Stimulated activated CD4-positive, alpha-beta T cell treated with anti-CD3 and anti-CD28 coated beads, Interleukin-4, amount 100 ng/mL, for 24 hours (primary cell): ENCODE measurements at regions not wholly inside any gene's neighbourhood (a gene's known extent, or its start where the extent isn't known, plus 50 kb on each side); places are given as distances from the start of the nearest gene placed in this dataset.
"Not testable (repeated sequence)": the region's sequence is repeated elsewhere in the genome, so short reads cannot be mapped to it uniquely, and the experiment has no call there.

Source experiments
- DNase-seq: peaks from one replicate; pipeline ENCODE4 v3.0.0-alpha.2; 2020

DNA sequence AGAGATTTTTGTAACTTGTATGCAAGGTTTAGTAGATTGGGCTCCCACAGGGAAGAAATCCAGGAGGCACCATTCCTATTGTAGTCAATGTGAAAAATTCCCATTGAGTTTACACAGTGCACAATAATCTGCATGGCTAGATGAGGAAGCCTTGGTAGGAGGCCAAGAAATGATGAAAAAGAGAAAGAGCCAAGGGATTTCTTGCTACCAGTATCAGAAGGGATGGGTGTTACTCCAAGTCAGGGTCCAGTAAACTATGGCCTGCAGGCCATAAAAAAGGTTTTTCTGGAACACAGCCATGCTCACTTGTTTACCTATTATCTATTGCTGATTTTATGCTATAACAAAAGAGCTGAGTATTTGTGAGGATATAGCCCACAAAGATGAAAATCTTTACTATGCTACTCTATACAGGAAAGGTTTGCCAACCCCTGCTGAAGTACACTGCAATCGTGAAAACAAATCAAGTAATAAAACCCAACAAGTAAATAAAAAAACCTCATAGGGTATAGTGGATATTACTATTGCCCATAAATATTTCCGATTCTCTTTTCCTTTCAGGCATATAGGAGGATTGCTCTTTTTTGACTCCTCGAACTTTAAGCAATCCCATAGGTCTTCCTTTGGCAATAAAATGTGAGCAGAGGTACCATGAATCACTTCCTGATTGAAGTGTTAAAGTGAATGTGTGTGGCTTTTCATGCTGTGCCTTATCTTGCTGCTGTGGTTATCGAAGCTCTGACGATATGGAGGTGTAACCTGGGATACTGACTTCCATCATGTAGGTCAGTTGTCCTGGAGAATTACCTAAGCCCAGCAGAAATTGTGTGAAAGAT lies 256.3 kb upstream of the MAGI2 start:
- no peak for DNase-seq

DNA sequence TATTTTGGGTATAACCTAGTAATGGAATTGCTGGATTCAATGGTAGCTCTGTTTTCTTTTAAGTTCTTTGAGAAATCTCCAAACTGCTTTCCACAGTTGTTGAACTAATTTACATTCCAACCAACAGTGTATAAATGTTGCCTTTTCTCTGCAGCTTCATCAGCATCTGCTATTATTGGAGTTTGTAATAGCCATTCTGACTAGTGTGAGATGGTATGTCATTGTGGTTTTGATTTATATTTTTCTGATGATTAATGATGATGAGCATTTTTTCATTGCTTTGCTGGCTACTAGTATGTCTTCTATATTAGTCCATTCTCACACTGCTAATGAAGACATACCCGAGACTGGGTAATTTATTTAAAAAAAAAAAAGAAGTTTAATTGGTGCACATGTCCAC lies 248.6 kb upstream of the MAGI2 start:
- no peak for DNase-seq

DNA sequence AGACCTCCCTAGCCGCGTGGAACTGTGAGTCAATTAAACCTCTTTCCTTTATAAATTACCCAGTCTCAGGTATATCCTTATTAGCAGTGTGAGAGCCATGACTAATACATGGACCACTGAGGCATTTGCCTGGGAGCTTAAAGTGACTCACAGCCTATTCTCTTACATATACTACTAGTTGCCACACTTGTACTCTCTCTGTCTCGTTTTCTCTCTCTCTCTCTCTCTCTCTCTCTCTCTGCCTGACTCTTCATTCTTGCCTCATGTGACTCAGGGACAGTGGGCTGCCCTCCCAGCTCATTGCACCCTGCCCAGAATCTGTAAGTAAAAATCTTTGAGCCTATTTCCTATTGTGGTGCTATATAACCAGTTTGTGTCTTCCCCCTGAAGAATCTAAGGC lies 238.5 kb upstream of the MAGI2 start:
- DNase-seq = no peak

DNA sequence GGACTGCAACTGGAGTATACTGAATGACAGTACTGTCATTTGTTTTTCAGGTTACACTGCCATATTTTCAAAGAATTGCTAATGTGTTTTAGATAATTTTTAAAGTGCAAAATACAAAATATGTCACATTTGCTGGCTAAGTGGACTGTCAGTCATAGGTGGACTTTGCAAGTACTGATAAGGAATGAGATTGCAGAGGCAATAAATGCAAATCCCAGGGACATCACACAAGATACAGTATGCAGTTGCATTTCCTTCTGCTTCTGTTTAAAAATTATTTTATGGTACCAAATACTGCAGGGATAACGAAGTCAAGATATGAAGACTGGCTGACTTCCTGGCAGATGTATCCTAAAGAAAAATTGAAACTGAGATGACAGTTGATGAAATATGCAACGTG lies 237.6 kb upstream of the MAGI2 start:
- DNase-seq = no peak

DNA sequence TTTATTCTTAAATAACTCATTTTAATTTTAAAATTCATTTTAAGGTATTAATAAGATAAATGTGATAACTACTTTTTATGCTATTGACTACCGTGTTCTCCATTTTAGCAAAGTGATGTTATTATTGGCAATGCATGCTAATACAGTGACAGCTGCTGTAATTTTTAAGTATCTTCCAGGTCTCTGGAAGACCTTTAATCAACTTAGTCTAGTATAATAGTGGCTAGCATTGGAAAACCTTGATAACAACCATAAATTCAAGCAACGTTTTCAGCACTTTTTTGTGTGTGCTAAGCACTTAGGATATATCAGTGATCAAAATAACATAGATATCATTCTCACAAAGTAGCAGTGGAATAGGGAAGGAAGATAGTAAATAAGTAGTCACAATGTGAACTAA lies 230.9 kb upstream of the MAGI2 start:
- DNase-seq = no peak

DNA sequence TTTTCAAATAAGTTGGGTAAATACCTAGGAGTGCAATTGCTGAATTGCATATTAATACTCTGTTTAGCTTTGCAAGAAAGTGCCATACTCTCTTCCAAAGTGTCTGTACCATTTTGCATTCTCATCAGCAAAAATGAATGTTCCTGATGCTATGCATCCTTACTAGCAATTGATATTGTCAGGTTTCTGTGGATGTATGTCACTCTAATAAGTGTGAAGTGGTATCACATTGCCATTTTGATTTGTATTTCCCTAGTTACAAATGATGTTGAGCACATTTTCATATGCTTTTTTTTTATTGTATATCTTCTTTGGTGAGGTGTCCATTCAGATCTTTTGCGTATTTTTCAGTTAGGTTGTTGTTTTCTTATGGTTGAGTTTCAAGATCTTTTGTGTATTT lies 230.4 kb upstream of the MAGI2 start:
- no peak for DNase-seq

DNA sequence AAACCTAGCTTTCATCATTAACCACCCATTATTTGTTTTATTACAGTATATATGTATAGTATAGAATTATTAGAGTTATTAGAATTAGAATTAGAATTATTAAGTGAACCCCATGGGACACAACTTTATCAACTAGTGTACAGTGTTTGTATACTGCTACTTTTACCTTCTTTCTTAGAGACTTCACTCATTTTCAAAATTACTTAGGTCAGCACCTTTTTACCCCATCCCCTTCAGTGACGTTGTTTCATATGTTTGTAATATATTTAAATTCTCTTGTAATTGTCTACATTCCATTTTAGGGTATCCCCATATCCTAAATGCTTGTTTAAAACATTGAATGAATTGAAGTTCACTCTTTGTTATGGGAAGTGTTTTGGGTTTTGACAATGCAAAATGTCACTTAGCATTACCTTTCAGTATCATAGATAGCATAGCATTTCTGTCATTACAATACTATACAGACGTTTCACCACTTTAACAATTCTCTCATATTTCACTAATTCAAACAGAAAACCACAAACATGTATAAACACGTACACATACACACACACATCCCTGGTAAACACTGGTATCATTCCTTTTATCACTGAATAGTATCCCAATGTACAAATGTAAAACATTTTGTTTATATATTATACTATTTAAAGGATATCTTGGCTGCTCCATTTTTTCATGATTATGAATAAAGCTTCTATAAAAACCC lies 229.9 kb upstream of the MAGI2 start:
- DNase-seq = no peak

DNA sequence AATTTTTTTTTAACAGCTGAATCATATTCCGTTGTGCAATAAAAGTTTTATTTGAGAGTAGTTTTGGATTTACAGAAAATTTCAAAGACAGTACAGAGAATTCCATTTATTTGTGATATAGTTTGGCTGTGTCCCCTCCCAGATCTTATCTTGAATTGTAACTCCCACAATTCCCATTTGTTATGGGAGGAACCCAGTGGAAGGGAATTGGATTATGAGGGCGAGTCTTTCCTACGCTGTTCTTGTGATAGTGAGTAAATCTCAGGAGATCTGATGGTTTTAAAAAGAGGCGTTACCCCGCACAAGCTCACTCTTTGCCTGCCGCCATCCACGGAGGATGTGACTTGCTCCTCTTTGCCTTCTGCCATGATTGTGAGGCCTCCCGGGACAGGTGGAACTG lies 228.0 kb upstream of the MAGI2 start:
- DNase-seq = no peak

DNA sequence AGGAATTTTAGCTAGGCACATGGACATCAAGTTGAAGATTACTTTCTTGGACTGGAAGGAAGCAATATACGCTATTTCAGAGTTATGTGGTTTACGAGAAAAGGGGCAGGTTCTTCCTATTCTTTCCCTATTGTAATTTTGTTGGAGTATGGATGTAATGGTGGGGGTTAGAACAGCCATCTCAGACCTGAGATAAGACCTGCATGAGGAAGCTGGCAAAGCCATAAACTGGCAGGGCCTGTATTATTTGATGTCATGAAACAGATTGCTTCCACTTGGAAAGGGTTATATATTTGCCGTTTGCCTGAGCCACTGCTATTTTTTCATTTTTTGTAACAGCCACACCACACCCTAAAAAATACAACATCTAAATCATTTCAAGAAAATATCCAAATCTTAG lies 220.5 kb upstream of the MAGI2 start:
- no peak for DNase-seq

DNA sequence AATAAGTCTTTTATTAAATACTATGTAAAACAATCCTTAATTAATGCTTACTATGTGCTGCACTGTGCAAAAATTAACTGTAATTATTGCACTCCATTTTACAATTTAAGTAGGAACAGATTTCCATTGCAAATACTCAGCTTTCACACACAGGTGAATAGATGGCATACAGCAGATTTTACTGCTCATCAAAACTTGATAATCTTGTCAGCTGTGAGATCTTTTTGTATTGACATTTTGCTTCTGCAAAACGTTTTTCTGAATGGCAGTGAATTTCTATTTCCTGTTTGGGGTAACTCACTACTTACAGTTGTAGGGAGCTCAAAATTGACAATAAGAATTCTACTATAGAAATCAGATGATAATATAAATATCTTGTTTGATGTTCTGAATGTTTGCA lies 220.0 kb upstream of the MAGI2 start:
- no peak for DNase-seq

DNA sequence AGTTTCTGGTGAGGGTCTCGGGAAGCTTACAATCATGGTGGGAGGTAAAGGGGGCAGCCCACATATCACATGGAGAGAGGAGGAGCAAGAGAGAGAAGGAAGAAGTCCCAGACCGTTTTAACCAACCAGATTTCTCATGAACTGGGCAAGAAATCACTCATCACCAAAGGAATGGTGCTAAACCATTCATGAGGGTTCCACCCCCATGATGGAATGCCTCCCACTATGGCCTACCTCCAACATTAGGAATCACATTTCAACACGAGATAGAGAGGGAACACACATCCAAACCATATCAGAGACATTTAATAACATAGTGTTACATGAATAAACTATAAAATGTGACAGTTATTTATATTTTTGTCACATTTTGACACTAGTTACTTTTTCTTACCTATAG lies 214.8 kb upstream of the MAGI2 start:
- no peak for DNase-seq

DNA sequence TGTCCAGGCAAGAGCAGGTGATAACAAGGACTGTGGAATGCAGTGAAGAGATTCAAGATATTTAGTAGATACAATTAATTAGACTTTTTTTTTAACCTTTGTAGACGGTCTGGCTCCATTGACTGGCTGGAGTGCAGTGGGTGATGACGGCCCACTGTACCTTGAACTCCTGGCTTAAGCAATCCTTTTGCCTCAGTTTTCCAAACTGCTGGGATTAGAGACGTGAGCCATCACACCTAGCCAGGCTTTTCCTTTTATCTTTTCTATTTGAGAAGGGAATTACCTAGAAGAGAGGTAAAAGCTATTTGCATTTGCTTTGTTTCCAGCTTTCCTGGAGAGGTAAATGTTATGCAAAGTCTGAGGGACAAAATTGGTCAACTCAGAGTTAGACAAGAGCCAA lies 213.0 kb upstream of the MAGI2 start:
- no peak for DNase-seq

DNA sequence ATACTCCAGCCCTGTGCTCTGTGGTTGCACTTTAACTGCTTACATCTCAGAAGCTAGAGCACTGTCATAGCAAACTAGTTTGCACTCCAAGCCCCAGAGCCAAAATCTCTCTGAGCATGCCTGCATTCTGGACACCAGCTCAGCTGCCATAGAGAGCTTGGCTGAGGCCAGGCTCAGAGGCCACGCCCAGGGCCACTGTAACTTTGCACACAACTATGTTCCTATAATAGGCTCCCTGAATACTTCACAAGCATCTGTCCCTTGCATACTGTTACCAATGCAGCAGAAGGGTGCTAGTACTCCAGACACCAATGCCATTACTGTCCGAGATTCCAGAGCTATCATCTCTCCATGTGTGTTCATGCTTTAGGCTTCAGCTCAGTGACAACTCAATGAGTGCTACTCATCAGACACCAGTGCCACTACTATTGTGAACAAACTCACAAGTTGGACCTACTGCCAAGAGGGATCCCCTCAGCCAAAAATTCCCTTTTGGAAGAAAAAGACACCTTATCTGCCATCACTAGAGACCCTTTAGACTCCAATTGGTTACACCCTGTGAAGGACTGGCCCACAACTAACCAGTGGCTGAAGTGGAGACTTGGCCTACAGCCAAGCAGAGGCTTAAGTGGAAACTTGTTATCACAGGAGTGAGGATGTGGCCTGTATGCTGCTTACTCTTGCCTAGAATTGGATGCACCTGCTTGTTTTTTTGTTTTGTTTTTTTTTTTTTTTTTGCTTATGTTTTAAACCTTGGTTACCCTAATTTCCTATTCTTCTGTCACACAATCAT lies 211.6 kb upstream of the MAGI2 start:
- DNase-seq = no peak

DNA sequence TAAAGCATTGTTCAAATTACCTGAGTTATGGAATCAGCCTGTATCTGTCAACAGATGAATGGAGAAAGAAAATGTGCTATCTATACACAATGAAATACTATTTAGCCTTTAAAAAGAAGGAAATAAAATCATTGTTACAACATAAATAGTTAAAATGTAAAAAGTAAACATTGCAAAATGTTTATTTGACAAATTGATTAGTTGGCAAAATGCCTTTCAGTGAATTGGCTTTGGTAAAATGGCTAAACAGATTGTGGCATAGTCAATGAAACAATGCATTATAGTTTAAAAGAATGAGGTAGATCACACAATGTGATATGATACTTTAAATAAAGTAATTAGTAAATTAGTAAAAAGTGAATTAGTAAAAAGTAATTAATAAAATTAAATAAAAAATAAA lies 204.8 kb upstream of the MAGI2 start:
- DNase-seq = no peak

DNA sequence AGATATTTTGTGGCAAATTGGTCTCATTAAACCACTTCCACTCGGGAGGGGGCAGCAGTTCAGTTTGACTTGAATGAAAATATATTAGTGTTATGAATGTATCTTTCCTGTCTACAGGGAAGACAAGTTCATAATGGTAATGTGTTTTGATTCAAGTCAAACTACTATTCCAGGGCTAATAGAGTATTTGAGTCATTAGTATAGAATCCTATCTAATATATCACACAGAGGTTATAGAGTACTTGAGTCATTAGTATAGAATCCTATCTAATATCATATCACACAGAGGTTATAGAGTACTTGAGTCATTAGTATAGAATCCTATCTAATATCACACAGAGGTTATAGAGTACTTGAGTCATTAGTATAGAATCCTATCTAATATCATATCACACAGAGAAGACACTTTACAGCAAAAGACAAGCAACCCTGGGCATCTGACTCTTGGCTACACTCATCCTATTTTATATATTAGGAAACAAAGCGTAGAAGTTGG lies 199.7 kb upstream of the MAGI2 start:
- DNase-seq = no peak

DNA sequence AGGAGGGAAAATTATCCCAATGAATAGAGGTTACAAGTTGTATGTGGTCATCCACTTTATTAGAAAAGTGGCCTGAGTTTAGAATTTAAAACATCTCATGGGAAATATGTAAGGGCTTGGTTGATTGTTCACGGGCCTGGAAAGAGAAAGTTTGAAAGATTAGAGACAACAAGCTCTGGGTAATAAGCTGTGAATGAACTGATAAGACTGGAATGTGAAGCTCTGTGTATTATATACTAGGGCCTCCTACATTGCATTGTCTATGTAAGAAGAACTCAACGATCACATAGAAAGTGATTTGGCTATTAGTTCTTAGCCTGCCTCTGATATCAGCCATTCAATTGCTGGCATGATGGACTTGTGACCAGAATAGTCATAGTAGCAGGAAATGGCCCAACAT lies 199.2 kb upstream of the MAGI2 start:
- DNase-seq = no peak

DNA sequence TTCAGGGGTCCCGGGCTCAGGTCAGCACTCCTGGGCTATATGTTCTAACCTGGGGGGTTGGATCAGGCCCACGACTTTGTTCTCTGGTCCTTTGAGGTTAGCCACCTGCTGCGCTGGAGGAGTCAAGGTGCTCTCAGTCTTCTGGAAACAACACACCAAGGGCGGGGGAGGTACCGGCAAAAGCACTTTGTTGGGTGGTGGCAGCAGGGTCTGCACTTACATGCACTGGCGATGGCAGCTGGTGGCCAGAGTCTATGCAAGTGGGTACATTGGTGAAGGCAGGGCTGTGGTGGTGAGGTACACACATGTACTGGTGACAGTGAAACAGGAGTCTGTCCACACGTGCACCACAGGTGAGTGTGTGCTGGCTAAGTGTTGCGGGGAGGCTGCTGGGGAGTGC lies 194.2 kb upstream of the MAGI2 start:
- no peak for DNase-seq

DNA sequence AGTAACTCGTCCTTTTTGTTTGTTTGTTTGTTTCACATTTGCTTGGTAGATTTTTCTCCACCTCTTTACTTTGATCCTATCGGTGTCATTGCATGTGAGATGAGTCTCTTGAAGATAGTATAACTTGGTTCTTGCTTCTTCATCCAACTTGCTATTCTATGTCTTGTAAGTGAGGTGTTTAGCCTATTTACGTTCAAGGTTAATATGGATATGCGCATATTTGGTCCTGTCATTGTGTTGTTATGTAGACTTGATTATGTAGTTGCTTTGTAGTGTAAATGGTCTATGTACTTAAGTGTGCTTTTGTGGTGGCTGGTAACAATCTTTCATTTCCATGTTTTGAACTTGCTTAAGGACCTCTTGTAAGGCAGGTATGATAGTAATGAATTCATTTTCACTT lies 192.8 kb upstream of the MAGI2 start:
- DNase-seq = no peak

DNA sequence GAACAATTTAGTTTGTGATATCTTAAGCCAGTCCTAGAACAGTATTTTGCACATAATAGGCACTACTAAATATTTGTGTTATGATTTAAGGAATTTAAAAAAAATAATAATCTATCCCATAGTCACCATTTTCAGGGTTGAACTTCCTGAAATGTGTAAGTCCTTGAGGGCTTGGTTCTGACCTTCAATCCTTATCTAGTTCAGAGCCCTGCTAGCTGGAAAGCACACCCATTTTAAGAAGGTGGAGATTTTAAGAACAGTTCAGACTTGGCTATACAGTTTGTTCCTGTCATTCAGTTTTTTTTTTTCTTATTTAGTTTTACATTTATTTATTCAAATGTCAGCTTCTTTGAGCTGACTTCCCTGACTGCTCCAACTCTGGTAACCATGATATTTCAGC lies 183.4 kb upstream of the MAGI2 start:
- no peak for DNase-seq

DNA sequence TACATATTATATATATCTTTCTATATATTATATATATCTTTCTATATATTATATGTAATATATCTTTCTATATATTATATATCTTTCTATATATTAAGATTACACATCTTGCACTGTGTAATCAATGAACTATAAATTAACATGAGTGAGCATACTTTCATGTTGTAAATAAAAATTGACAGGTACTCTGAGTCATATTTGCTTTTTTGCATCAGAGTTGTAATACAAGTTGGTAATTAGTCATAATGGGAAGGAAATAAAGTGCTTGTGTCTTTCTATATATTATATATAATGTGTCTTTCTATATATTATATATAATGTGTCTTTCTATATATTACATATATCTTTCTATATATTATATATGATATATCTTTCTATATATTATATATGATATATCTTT lies 172.5 kb upstream of the MAGI2 start:
- DNase-seq = not testable (repeated sequence)

DNA sequence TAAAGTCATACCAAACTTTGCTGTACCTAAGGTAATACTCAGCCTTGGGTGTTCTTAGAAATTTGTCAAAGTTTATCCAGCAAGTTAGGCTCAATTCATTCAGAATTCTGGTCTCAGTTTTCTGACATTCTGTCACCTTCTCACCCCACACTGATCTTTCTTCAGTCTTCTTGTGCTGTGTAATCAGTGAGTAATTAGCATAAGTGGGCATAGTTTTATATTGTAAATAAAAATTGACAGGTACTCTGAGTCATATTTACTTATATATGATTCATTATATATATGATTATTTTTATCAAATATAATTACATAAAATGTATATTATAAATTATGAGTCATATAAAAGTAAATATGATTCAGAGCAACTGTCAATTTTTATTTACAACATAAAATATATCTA lies 170.9 kb upstream of the MAGI2 start:
- no peak for DNase-seq

DNA sequence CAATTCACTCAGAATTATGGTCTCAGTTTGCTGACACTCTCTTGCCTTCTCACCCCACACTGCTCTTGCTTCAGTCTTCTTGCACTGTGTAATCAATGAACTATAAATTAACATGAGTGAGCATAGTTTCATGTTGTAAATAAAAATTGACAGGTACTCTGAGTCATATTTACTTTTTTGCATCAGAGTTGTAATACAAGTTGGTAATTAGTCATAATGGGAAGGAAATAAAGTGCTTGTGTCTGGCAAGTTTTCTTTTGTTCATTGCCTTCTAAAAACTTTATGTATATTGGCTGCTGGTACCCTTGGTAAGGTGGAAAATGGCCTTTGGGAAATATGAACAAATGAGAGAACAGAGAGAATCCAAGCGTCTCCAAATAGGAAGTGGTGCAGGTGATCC lies 169.3 kb upstream of the MAGI2 start:
- DNase-seq = no peak

DNA sequence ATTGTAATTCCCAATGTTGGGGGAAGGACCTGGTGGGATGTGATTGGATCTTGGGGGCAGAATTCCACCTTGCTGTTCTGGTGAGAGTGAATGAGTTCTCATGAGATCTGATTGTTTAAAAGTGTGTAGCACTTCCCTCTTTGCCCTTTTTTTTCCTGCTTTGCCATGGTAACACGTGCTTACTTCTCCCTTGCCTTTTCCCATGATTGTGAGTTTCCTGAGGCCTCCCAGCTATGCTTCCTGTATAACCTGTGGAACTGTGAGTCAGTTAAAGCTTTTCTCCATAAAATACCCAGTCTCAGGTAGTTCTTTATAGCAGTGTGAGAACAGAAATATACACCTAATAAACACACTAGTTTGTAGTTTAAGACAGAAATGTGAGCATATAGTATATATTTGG lies 166.8 kb upstream of the MAGI2 start:
- DNase-seq = no peak

DNA sequence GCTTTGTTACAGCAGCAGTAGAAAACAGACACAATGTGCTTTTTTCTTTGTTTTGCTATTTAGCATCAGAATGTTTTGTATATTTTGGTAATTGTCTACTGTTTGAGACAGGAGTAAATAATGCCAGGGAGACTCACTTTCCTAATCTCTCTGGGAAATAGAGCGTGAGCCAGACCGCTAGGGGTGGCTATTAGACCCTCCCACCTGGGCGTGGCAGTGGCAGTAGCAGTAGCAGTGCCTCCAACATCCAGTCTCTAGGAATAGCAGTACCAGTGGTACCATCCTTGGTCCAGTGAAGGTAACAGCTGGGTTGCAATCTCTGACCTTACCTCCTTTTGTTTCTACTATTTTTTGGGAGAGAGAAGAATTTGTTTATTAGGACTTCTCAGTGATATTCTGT lies 165.7 kb upstream of the MAGI2 start:
- no peak for DNase-seq
